ENCODE measurements at regions not wholly inside any gene's neighbourhood (a gene's known extent, or its start where the extent isn't known, plus 50 kb on each side); places are given as distances from the start of the nearest gene placed in this dataset.

- ChIA-PET CTCF (ENCODE audit: unreplicated experiment) (no interaction called here), POLR2A (no interaction called here)
- H3K4me1 ChIP-seq (ENCODE audit: insufficient read depth, low read length, poor library complexity, severe bottlenecking): no peaks in the 10 kb centered on the region
Observed at GRCh38 chr3:27848826-27849225, 126.7 kb upstream of the EOMES start.

DNA sequence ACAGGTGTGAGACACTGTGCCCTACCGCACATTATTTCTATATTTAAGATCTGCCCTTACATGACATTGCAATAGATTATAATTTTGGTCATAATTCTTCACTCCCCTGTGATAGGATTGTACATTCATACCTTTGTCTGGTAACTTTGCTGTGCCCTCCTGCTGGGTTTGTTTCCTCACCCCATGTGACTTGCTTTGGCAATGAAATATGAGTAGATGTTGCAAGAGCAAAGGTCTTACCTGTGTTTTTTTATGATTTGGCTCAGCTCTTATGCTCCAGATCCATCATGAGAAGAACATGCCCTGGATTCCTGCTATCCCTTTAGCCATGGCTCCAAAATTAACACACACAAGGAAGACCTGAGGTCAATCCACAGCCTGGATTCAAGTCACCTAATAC is 137.7 kb upstream of the EOMES start:
- Histone ChIP-seq H3K36me3 (ENCODE audit: insufficient read depth, low read length) (no peaks in the 10 kb centered on the region), H3K27ac (ENCODE audit: low read depth, low read length, poor library complexity, severe bottlenecking) (no peak overlapping the region), H3K9me3 (ENCODE audit: low read length) (no peaks in the 10 kb centered on the region), H3K79me2 (ENCODE audit: insufficient read depth, low read depth, low read length) (no peaks in the 10 kb centered on the region), H2AFZ (ENCODE audit: low read length) (no peak overlapping the region), H3K4me3 (ENCODE audit: low read depth, low read length, poor library complexity, severe bottlenecking) (no peak overlapping the region), H3K4me2 (ENCODE audit: low read length) (no peak overlapping the region), H4K20me1 (ENCODE audit: insufficient read depth, low read length) (no peaks in the 10 kb centered on the region), H3K9me2 (ENCODE audit: insufficient read depth, low read length) (no peaks in the 10 kb centered on the region), H3K4me1 (ENCODE audit: insufficient read depth, low read length, poor library complexity, severe bottlenecking) (no peaks in the 10 kb centered on the region)
- ChIA-PET POLR2A (no interaction called here), CTCF (ENCODE audit: unreplicated experiment) (no interaction called here)
- no peak for DNase-seq (ENCODE audit: low spot score)
- no peak for TF ChIP-seq EZH2phosphoT487 (IDR thresholded peaks at IDR 0.05; ENCODE audit: borderline replicate concordance, low read depth, low read length)
- TF ChIP-seq, protein P1, sequence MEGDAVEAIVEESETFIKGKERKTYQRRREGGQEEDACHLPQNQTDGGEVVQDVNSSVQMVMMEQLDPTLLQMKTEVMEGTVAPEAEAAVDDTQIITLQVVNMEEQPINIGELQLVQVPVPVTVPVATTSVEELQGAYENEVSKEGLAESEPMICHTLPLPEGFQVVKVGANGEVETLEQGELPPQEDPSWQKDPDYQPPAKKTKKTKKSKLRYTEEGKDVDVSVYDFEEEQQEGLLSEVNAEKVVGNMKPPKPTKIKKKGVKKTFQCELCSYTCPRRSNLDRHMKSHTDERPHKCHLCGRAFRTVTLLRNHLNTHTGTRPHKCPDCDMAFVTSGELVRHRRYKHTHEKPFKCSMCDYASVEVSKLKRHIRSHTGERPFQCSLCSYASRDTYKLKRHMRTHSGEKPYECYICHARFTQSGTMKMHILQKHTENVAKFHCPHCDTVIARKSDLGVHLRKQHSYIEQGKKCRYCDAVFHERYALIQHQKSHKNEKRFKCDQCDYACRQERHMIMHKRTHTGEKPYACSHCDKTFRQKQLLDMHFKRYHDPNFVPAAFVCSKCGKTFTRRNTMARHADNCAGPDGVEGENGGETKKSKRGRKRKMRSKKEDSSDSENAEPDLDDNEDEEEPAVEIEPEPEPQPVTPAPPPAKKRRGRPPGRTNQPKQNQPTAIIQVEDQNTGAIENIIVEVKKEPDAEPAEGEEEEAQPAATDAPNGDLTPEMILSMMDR (conservative IDR thresholded peaks at IDR 0.05; ENCODE audit: low read length): no peak
- BruUV-seq (replicated peaks): no TSS peak
- intact Hi-C loops (cut with micrococcal nuclease; ENCODE audit: unreplicated experiment): no loop called here

More at GRCh38 chr3:27848826-27849225, 126.7 kb upstream of the EOMES start:
- no peaks in the 10 kb centered on the region for H3K36me3 ChIP-seq (ENCODE audit: insufficient read depth, low read length)
- no peak overlapping the region for H2AFZ ChIP-seq (ENCODE audit: low read length)
- no peak overlapping the region for H3K27ac ChIP-seq (ENCODE audit: low read depth, low read length, poor library complexity, severe bottlenecking)
- H3K9me2 ChIP-seq (ENCODE audit: insufficient read depth, low read length): no peaks in the 10 kb centered on the region
- no TSS peak for BruUV-seq (replicated peaks)
- H3K4me2 ChIP-seq (ENCODE audit: low read length): no peak overlapping the region
- H3K4me3 ChIP-seq (ENCODE audit: low read depth, low read length, poor library complexity, severe bottlenecking): no peak overlapping the region
- H3K79me2 ChIP-seq (ENCODE audit: insufficient read depth, low read depth, low read length): no peaks in the 10 kb centered on the region
- intact Hi-C loops (cut with micrococcal nuclease; ENCODE audit: unreplicated experiment): no loop called here
- no peak for TF ChIP-seq EZH2phosphoT487 (IDR thresholded peaks at IDR 0.05; ENCODE audit: borderline replicate concordance, low read depth, low read length)
- TF ChIP-seq, protein P1 (conservative IDR thresholded peaks at IDR 0.05; ENCODE audit: low read length): no peak
- no peaks in the 10 kb centered on the region for H4K20me1 ChIP-seq (ENCODE audit: insufficient read depth, low read length)
- DNase-seq (ENCODE audit: low spot score): no peak
- no peaks in the 10 kb centered on the region for H3K9me3 ChIP-seq (ENCODE audit: low read length)

- no peaks in the 10 kb centered on the region for H3K4me1 ChIP-seq (ENCODE audit: insufficient read depth, low read length, poor library complexity, severe bottlenecking)
- H3K79me2 ChIP-seq (ENCODE audit: insufficient read depth, low read depth, low read length): no peaks in the 10 kb centered on the region
- no peak overlapping the region for H2AFZ ChIP-seq (ENCODE audit: low read length)
- no peaks in the 10 kb centered on the region for H3K36me3 ChIP-seq (ENCODE audit: insufficient read depth, low read length)
- H3K27ac ChIP-seq (ENCODE audit: low read depth, low read length, poor library complexity, severe bottlenecking): no peak overlapping the region
- POLR2A ChIA-PET: no interaction called here
- TF ChIP-seq, protein P1 (conservative IDR thresholded peaks at IDR 0.05; ENCODE audit: low read length): no peak
- TF ChIP-seq EZH2phosphoT487 (IDR thresholded peaks at IDR 0.05; ENCODE audit: borderline replicate concordance, low read depth, low read length): no peak
- H4K20me1 ChIP-seq (ENCODE audit: insufficient read depth, low read length): no peaks in the 10 kb centered on the region
- intact Hi-C loops (cut with micrococcal nuclease; ENCODE audit: unreplicated experiment): no loop called here
- H3K4me3 ChIP-seq (ENCODE audit: low read depth, low read length, poor library complexity, severe bottlenecking): no peak overlapping the region
- no peaks in the 10 kb centered on the region for H3K9me3 ChIP-seq (ENCODE audit: low read length)
- BruUV-seq (replicated peaks): no TSS peak
- DNase-seq (ENCODE audit: low spot score): no peak
- no peaks in the 10 kb centered on the region for H3K9me2 ChIP-seq (ENCODE audit: insufficient read depth, low read length)
- CTCF ChIA-PET (ENCODE audit: unreplicated experiment): no interaction called here
- H3K4me2 ChIP-seq (ENCODE audit: low read length): no peak overlapping the region
Observed at GRCh38 chr3:27861046-27862036, 139.2 kb upstream of the EOMES start.
